ENCODE measurements at regions not wholly inside any gene's neighbourhood (a gene's known extent, or its start where the extent isn't known, plus 50 kb on each side); places are given as distances from the start of the nearest gene placed in this dataset.
"Not testable (repeated sequence)": the region's sequence is repeated elsewhere in the genome, so short reads cannot be mapped to it uniquely, and the experiment has no call there.

- TF ChIP-seq CTCF, POLR2AphosphoS5, POLR2A (IDR thresholded peaks at IDR 0.05): not testable (repeated sequence)
Observed at GRCh38 chr2:5022708-5023635, 669.2 kb upstream of the SOX11 start.

All from breast epithelium (tissue), 3 donors.